Calu3 (cell line): ENCODE measurements at regions not wholly inside any gene's neighbourhood (a gene's known extent, or its start where the extent isn't known, plus 50 kb on each side); places are given as distances from the start of the nearest gene placed in this dataset.
"Not testable (repeated sequence)": the region's sequence is repeated elsewhere in the genome, so short reads cannot be mapped to it uniquely, and the experiment has no call there.

Source experiments
- BruUV-seq: library from RNA; stranded (reverse); fragments of 400-500 nt; replicated peaks from 2 replicates; lab custom pipeline; 2021; lab: Mats Ljungman, UMichigan
- CTCF ChIA-PET: fragments of 300-600 bp; sonication (Branson Sonifier 250); formaldehyde crosslinking; loops from one replicate; lab custom pipeline; 2022; ENCODE audit warnings: antibody characterized with exemption; lab: Charles Lee
- DNase-seq: peaks from one replicate; pipeline ENCODE4 v3.0.0; 2022
- H3K27ac Mint-ChIP-seq: one replicate; pipeline ENCODE4 v1.8.0; 2022; ENCODE audit warnings: mixed read lengths; ENCODE audit not compliant: unreplicated experiment
- H3K27me3 Mint-ChIP-seq: one replicate; pipeline ENCODE4 v1.8.0; 2022; ENCODE audit warnings: mixed read lengths; ENCODE audit not compliant: unreplicated experiment
- H3K36me3 Mint-ChIP-seq: one replicate; pipeline ENCODE4 v1.8.0; 2022; ENCODE audit warnings: mild to moderate bottlenecking, moderate library complexity, mixed read lengths; ENCODE audit not compliant: insufficient read depth, unreplicated experiment
- H3K4me1 Mint-ChIP-seq: one replicate; pipeline ENCODE4 v1.8.0; 2022; ENCODE audit warnings: mild to moderate bottlenecking, low read depth, mixed read lengths; ENCODE audit not compliant: unreplicated experiment
- H3K4me3 Mint-ChIP-seq: one replicate; pipeline ENCODE4 v1.8.0; 2022; ENCODE audit warnings: mild to moderate bottlenecking, low read depth, moderate library complexity, mixed read lengths; ENCODE audit not compliant: unreplicated experiment
- H3K9me3 Mint-ChIP-seq: one replicate; pipeline ENCODE4 v1.8.0; 2022; ENCODE audit warnings: low read depth, mixed read lengths; ENCODE audit not compliant: unreplicated experiment
- intact Hi-C: fragments of 100-400 bp; cut with micrococcal nuclease; formaldehyde crosslinking; loops from one replicate; pipeline ENCODE4 v1.10.0; 2022; ENCODE audit not compliant: unreplicated experiment
- TF ChIP-seq, protein P1 (sequence below): fragments of 200-600 bp; IDR thresholded peaks from one replicate; pipeline ENCODE4 v1.8.0; 2022; ENCODE audit warnings: antibody characterized with exemption; ENCODE audit not compliant: unreplicated experiment

DNA sequence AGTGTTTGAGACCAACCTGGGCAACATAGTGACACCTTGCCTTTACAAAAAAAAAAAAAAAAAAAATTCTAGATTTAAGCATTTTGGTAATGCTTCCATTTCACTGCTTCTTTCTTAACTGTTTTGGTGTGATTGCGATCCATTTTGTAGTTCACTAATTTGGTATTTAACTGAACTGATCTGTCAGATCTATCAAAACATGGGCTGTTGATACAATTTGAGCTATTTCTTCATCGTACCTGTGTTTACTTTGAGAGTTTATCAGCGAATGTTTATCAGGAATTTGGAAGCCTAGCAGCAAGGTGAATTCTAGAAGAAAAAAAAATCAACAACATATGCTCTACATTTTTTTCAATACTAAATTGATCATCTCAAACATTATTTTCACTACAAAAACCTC, 864.9 kb upstream of the WWC1 start:
- no TSS peak for BruUV-seq
- DNase-seq, result no peak
- CTCF ChIA-PET, result no interaction called here
- Mint-ChIP-seq H3K36me3 (no peaks in the 10 kb centered on the region), H3K27ac (no peak overlapping the region), H3K4me1 (no peaks in the 10 kb centered on the region), H3K4me3 (no peak overlapping the region), H3K9me3 (no peaks in the 10 kb centered on the region), H3K27me3 (no peaks in the 10 kb centered on the region)
- intact Hi-C loops, result no loop called here
- TF ChIP-seq, protein P1, sequence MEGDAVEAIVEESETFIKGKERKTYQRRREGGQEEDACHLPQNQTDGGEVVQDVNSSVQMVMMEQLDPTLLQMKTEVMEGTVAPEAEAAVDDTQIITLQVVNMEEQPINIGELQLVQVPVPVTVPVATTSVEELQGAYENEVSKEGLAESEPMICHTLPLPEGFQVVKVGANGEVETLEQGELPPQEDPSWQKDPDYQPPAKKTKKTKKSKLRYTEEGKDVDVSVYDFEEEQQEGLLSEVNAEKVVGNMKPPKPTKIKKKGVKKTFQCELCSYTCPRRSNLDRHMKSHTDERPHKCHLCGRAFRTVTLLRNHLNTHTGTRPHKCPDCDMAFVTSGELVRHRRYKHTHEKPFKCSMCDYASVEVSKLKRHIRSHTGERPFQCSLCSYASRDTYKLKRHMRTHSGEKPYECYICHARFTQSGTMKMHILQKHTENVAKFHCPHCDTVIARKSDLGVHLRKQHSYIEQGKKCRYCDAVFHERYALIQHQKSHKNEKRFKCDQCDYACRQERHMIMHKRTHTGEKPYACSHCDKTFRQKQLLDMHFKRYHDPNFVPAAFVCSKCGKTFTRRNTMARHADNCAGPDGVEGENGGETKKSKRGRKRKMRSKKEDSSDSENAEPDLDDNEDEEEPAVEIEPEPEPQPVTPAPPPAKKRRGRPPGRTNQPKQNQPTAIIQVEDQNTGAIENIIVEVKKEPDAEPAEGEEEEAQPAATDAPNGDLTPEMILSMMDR, result no peak

DNA sequence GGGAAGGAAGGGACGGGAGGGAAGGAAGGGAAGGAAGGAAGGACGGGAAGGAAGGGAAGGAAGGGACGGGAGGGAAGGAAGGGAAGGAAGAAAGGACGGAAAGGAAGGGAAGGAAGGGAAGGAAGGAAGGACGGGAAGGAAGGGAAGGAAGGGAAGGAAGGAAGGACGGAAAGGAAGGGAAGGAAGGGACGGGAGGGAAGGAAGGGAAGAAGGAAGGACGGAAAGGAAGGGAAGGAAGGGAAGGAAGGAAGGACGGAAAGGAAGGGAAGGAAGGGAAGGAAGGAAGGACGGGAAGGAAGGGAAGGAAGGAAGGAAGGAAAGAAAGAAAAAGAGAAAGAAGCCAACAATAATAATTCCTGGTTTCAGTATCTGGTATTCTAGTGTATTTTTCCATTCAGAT, 863.8 kb upstream of the WWC1 start:
- H3K4me1 Mint-ChIP-seq, H3K27me3 Mint-ChIP-seq, BruUV-seq, H3K4me3 Mint-ChIP-seq, CTCF ChIA-PET, DNase-seq, intact Hi-C loops, H3K27ac Mint-ChIP-seq, H3K36me3 Mint-ChIP-seq, H3K9me3 Mint-ChIP-seq: not testable (repeated sequence)

DNA sequence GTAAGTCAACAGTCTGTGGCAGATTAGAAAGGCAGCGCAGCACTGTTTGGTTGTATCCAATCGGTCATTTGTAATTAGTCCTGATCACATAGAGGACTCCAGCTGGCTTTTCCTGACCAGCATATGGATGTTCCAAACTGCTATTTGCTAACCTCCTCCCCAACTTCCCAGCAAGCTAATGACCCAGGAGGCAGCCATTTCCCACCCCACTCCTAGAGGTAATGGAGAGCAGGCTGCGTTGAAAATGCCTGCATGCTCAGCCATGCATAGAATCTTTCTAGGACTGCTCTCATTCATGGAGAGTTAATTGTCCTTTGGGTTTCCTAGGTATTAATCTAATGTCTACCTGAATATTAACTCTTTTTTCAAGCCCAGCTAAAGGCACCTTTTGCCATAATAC, 850.6 kb upstream of the WWC1 start:
- no TSS peak for BruUV-seq
- Mint-ChIP-seq H3K27me3 (no peaks in the 10 kb centered on the region), H3K4me3 (no peak overlapping the region), H3K36me3 (no peaks in the 10 kb centered on the region), H3K4me1 (no peaks in the 10 kb centered on the region), H3K9me3 (no peaks in the 10 kb centered on the region), H3K27ac (no peak overlapping the region)
- intact Hi-C loops, result no loop called here
- DNase-seq, result no peak
- CTCF ChIA-PET, result no interaction called here
- TF ChIP-seq, protein P1, result no peak

DNA sequence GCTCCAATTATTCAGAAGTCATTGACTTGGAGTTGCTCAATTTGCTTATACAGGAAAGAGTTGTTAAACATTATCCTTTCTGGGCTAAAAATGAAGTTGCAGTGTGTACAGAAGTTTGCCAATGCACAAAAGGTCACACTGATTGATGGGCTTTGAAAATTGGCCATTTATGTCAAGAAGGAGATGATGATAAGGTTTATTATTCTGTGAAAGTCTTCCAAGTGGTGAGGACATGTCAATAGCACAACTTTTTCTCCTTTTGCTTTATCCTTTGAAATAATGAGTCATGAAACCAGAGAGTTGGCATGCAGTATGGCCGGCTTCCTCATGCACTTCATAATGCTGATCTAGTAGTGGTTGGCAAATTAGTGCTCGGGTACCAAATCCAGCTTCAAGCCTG, 848.5 kb upstream of the WWC1 start:
- H3K27ac Mint-ChIP-seq, result no peak overlapping the region
- TF ChIP-seq, protein P1, result no peak
- CTCF ChIA-PET, result no interaction called here

DNA sequence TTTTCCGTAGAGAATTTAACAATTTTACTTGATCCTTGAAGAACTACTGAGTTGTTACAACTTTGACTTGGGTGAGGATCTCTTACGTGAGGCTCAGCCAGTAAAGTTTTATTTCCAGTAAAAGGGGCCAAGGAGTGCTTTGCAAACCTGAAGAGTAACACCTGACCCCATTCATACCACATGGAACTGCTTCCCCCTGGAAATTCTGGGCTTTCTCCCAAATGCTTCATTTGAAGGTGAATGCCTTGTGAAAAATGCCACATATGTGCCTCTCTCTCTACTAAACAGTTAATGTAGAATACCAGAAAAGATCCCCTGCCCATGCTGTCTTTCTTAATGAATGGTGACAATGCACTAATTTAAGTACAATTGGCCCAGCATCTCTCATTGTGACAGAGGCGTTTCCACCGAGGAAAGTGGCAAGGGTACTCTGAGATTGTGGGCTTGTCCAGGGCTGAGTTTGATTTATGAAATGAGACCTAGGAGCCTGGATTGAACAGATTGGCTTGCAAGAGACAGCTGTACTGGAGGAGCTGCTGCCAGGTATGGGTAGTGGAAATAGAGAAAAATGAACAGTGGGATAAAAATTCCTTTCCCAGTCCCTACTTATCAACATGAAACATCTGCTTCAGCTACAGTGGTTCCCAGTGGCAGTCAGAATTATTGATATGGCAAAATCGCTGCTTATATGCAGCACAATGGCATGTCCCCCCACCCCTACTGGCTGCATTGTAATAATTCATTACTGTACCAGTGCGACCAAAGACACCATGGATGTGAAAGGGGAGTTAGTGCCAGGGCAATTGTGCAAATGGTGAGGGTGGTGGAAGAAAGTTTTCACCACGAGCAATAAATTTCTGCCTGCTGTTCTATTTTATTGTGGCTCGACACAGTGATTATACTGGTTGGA, 843.7 kb upstream of the WWC1 start:
- no peaks in the 10 kb centered on the region for H3K27me3 Mint-ChIP-seq
- DNase-seq, result no peak
- H3K27ac Mint-ChIP-seq, result no peak overlapping the region
- BruUV-seq, result no TSS peak
- TF ChIP-seq, protein P1, result no peak
- CTCF ChIA-PET, result interaction anchor here (0.6 kb wide), 1 partner anchor 469 kb away, joined by 6 read pairs; the partner anchor contains the start of gene TENM2
- H3K9me3 Mint-ChIP-seq, result no peaks in the 10 kb centered on the region
- H3K36me3 Mint-ChIP-seq, result no peaks in the 10 kb centered on the region
- H3K4me1 Mint-ChIP-seq, result no peaks in the 10 kb centered on the region
- intact Hi-C loops, result no loop called here
- no peak overlapping the region for H3K4me3 Mint-ChIP-seq

More for the DNA sequence above, 848.5 kb upstream of the WWC1 start:
- Mint-ChIP-seq H3K36me3 (no peaks in the 10 kb centered on the region), H3K4me1 (no peaks in the 10 kb centered on the region), H3K9me3 (no peaks in the 10 kb centered on the region), H3K27me3 (no peaks in the 10 kb centered on the region), H3K4me3 (no peak overlapping the region)
- intact Hi-C loops, result no loop called here
- DNase-seq, result peak; percentile 15
- no TSS peak for BruUV-seq
